OCI-LY7 (cell line): ENCODE measurements at regions not wholly inside any gene's neighbourhood (a gene's known extent, or its start where the extent isn't known, plus 50 kb on each side); places are given as distances from the start of the nearest gene placed in this dataset.

Source experiments
- BruUV-seq: library from RNA; stranded (reverse); fragments of 400-500 nt; replicated peaks from 2 replicates; lab custom pipeline; 2021; lab: Mats Ljungman, UMichigan
- CTCF ChIA-PET: fragments of 300-600 bp; sonication (Branson Sonifier 250); formaldehyde crosslinking; loops from one replicate; lab custom pipeline; 2022; ENCODE audit warnings: antibody characterized with exemption; ENCODE audit not compliant: unreplicated experiment; lab: Charles Lee
- POLR2A ChIA-PET: fragments of 300-600 bp; sonication (Branson Sonifier 250); formaldehyde crosslinking; loops from one replicate; lab custom pipeline; 2022; ENCODE audit warnings: antibody characterized with exemption; lab: Charles Lee
- DNase-seq: peaks from one replicate; pipeline ENCODE4 v3.0.0-alpha.2; 2015; ENCODE audit warnings: low spot score
- H2AFZ ChIP-seq: fragments of 200-600 bp; sonication (generic), shearing (Covaris generic); 2 replicates; pipeline ENCODE4 v1.6.1; 2014; ENCODE audit warnings: mild to moderate bottlenecking, antibody characterized with exemption, low read length, moderate library complexity
- H3K27ac ChIP-seq: fragments of 200-600 bp; sonication (generic); 2 replicates; pipeline ENCODE4 v1.5.1; 2014; ENCODE audit warnings: mixed run types, low read depth, mild to moderate bottlenecking, moderate library complexity, low read length, inconsistent platforms; ENCODE audit not compliant: poor library complexity, severe bottlenecking
- H3K36me3 ChIP-seq: fragments of 200-600 bp; sonication (generic); 2 replicates; pipeline ENCODE4 v1.6.1; 2014; ENCODE audit warnings: mild to moderate bottlenecking, antibody characterized with exemption, low read length, moderate library complexity, mixed read lengths; ENCODE audit not compliant: insufficient read depth
- H3K4me1 ChIP-seq: fragments of 200-600 bp; sonication (generic); 2 replicates; pipeline ENCODE4 v1.5.1; 2014; ENCODE audit warnings: mild to moderate bottlenecking, low read length; ENCODE audit not compliant: insufficient read depth, poor library complexity, severe bottlenecking
- H3K4me2 ChIP-seq: fragments of 200-600 bp; sonication (generic); 2 replicates; pipeline ENCODE4 v1.6.1; 2014; ENCODE audit warnings: mild to moderate bottlenecking, low read length
- H3K4me3 ChIP-seq: fragments of 200-600 bp; sonication (generic); 2 replicates; pipeline ENCODE4 v1.5.1; 2014; ENCODE audit warnings: mild to moderate bottlenecking, low read depth, low read length; ENCODE audit not compliant: poor library complexity, severe bottlenecking
- H3K79me2 ChIP-seq: fragments of 200-600 bp; sonication (generic); 2 replicates; pipeline ENCODE4 v1.6.1; 2016; ENCODE audit warnings: low read depth, mild to moderate bottlenecking, low read length, moderate library complexity, mixed read lengths; ENCODE audit not compliant: insufficient read depth
- H3K9me2 ChIP-seq: fragments of 200-600 bp; sonication (generic); 2 replicates; pipeline ENCODE4 v1.6.1; 2016; ENCODE audit warnings: mild to moderate bottlenecking, low read length, mixed read lengths; ENCODE audit not compliant: insufficient read depth
- H3K9me3 ChIP-seq: fragments of 200-600 bp; sonication (generic); 2 replicates; pipeline ENCODE4 v1.6.1; 2014; ENCODE audit warnings: mild to moderate bottlenecking, mixed run types, low read length, mixed read lengths
- H4K20me1 ChIP-seq: fragments of 200-600 bp; sonication (generic); 2 replicates; pipeline ENCODE4 v1.6.1; 2014; ENCODE audit warnings: mild to moderate bottlenecking, antibody characterized with exemption, low read length, moderate library complexity, mixed read lengths; ENCODE audit not compliant: insufficient read depth
- CTCF ChIP-seq: fragments of 200-600 bp; sonication (generic); conservative IDR thresholded peaks from 2 replicates; pipeline ENCODE4 v1.5.1; 2014; ENCODE audit warnings: mild to moderate bottlenecking, antibody characterized with exemption, low read length, moderate library complexity, mixed read lengths
- EZH2phosphoT487 ChIP-seq: fragments of 200-600 bp; sonication (generic); IDR thresholded peaks from 2 replicates; pipeline ENCODE4 v1.6.1; 2018; ENCODE audit warnings: low read depth, borderline replicate concordance, mild to moderate bottlenecking, mixed run types, antibody characterized with exemption, low read length, moderate library complexity, mixed read lengths
- intact Hi-C: fragments of 100-400 bp; cut with micrococcal nuclease; formaldehyde crosslinking; loops from one replicate; pipeline ENCODE4 v1.10.0; 2022; ENCODE audit not compliant: unreplicated experiment

DNA sequence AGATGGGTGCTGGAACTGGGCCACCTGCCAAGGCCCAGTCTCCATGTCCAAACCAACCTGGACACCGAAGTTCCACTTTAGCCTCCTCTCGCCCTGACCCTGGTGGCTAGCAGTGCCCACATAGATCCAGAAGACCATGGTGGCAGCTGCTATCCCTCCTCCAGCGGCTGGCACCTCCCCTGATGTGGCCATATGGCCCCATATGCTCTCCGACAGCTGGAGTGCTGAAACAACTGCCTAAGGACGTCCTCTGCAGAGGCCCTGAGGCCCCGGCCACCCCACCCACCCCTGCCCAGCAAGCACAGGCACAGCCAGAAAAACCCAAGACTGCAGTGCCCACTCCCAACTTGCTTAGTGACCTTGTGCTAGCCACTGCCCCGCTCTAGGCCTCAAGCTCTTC lies 182.3 kb upstream of the LINGO1 start:
- Histone ChIP-seq H3K79me2 (no peaks in the 10 kb centered on the region), H4K20me1 (no peaks in the 10 kb centered on the region), H3K9me3 (no peaks in the 10 kb centered on the region), H3K36me3 (no peaks in the 10 kb centered on the region), H3K4me3 (no peak overlapping the region), H3K4me2 (no peak overlapping the region), H2AFZ (no peak overlapping the region), H3K9me2 (no peaks in the 10 kb centered on the region), H3K27ac (no peak overlapping the region), H3K4me1 (no peaks in the 10 kb centered on the region)
- BruUV-seq, result no TSS peak
- intact Hi-C loops, result no loop called here
- POLR2A ChIA-PET, result no interaction called here
- TF ChIP-seq CTCF (no peak), EZH2phosphoT487 (no peak)
- DNase-seq, result no peak
- CTCF ChIA-PET, result interaction anchor here (0.6 kb wide), 1 partner anchor 180 kb away, joined by 6 read pairs; no protein-coding TSS in a partner anchor

- no peak for TF ChIP-seq EZH2phosphoT487
- TF ChIP-seq CTCF, result no peak
- no TSS peak for BruUV-seq
- CTCF ChIA-PET, result no interaction called here
- Histone ChIP-seq H3K4me2 (no peak overlapping the region), H3K4me1 (no peaks in the 10 kb centered on the region), H3K27ac (no peak overlapping the region), H2AFZ (no peak overlapping the region), H3K79me2 (no peaks in the 10 kb centered on the region), H3K4me3 (no peak overlapping the region), H3K36me3 (no peaks in the 10 kb centered on the region), H4K20me1 (no peaks in the 10 kb centered on the region), H3K9me3 (no peaks in the 10 kb centered on the region), H3K9me2 (no peaks in the 10 kb centered on the region)
- POLR2A ChIA-PET, result no interaction called here
- no peak for DNase-seq
- intact Hi-C loops, result no loop called here
Measured at GRCh38 chr15:77812664-77813063, 180.0 kb upstream of the LINGO1 start.

- Histone ChIP-seq H3K4me2 (no peak overlapping the region), H3K27ac (no peak overlapping the region), H3K36me3 (no peaks in the 10 kb centered on the region), H4K20me1 (no peaks in the 10 kb centered on the region), H3K9me3 (no peaks in the 10 kb centered on the region), H2AFZ (no peak overlapping the region), H3K4me3 (no peak overlapping the region), H3K4me1 (no peaks in the 10 kb centered on the region), H3K79me2 (no peaks in the 10 kb centered on the region), H3K9me2 (no peaks in the 10 kb centered on the region)
- BruUV-seq, result no TSS peak
- intact Hi-C loops, result no loop called here
- POLR2A ChIA-PET, result no interaction called here
- CTCF ChIA-PET, result no interaction called here
- TF ChIP-seq EZH2phosphoT487 (no peak), CTCF (no peak)
- DNase-seq, result no peak
Measured at GRCh38 chr15:77811270-77811669, 178.6 kb upstream of the LINGO1 start.
